SK-N-MC (cell line): ENCODE measurements at regions not wholly inside any gene's neighbourhood (a gene's known extent, or its start where the extent isn't known, plus 50 kb on each side); places are given as distances from the start of the nearest gene placed in this dataset.

Experiments used
- EZH2 ChIP-seq: fragments of 200-600 bp; sonication (generic); IDR thresholded peaks from one replicate; pipeline ENCODE4 v1.6.1; 2017; ENCODE audit warnings: antibody characterized with exemption
- FOXP2 ChIP-seq: optimal IDR thresholded peaks from 2 replicates; pipeline ENCODE3; 2011; ENCODE audit warnings: mild to moderate bottlenecking, moderate library complexity; ENCODE audit not compliant: insufficient read depth; ENCODE audit errors: extremely low read length, control extremely low read depth
- POLR2AphosphoS5 ChIP-seq: IDR thresholded peaks from 2 replicates; pipeline ENCODE4 v1.6.1; 2012; ENCODE audit warnings: mild to moderate bottlenecking, low read depth, low read length, borderline replicate concordance

DNA sequence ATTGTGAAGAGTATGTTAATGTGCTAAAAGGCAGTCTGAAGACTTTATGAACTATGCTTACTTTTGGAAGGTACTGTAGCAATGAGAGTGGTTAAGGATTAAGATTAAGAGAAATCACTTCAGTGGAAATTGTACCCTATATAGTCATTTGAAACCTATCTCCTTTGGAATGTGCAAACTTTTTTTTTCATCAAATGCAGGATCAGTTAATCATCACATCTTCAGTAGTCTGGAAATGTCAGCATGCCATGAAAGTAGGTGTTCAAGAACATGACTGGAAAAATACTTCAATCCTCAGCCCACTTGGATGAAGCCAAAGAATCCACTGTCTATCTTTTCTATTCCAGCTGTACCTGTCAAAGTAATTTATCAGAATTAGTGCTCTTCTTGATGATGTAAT is 157.8 kb upstream of the TMEM161B start:
- no peak for TF ChIP-seq POLR2AphosphoS5
- TF ChIP-seq EZH2, result no peak
- TF ChIP-seq FOXP2, result no peak
